ENCODE measurements at regions not wholly inside any gene's neighbourhood (a gene's known extent, or its start where the extent isn't known, plus 50 kb on each side); places are given as distances from the start of the nearest gene placed in this dataset.

DNA sequence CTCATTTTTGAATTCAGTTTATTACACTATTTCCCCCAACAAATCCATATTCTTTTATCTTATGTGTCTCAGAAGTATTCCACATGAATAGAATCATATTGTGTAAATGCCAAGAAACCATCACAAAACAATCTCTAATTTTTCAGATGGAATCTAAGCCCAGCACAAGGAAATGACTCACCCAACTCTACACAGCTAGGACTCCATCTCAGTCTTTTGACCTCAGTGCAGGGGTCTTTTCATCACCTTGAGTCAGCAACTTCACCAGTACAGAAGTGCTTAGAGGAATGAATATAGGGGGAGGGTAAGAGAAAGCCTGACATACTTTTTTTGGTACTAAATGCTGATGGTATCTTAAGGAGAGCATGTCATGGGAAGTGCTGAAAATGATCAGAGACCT, 169.3 kb upstream of the LRRN1 start:
- DNase-seq = no peak

DNA sequence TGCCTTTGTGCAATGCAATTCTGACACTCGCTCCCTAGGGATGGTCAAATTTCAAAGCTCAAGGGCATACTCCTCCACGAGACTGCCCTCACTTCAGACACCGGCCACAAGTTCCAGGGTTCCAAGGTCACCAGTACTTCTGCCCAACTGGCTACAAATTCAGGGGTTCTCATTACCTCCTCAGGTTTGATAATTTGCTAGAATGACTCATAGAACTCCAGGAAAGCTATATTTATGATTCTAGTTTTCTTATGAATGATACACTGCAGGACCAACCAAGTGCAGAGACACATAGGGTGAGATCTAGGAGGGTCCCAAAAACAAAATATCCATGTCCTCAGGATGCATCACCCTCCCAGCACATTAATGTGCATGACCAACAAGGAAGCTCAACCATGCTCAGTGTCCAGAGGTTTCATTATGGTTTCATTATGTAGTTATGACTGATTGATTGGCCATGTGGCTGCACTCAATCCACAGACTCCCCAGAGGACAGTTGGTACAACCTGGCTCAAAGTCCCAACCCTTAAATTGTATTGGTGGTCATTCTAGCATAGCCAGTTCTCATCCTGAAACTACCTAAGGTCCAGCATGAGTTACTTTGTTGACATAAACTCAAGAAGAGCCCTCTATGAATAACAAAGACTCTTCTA, 170.4 kb upstream of the LRRN1 start:
- DNase-seq = no peak

DNA sequence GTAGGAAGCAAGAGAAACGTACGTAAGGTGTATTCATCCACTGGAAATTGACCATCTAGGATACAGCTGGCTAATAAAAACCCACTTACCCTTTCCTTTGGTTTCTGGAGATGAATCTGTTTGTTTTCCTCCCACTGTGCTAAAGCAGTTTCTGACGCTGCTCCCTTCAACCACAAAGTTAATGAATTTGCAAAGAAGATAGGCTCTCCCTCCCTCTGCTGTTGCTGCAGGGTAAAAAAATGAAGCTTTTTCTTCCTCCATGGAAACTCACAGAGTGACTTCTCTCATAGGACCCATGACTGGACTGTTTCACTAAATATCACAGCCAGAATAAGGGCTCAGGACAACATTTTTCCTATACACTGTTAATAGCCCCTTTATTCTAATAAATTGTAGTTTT, 172.1 kb upstream of the LRRN1 start:
- DNase-seq = no peak

DNA sequence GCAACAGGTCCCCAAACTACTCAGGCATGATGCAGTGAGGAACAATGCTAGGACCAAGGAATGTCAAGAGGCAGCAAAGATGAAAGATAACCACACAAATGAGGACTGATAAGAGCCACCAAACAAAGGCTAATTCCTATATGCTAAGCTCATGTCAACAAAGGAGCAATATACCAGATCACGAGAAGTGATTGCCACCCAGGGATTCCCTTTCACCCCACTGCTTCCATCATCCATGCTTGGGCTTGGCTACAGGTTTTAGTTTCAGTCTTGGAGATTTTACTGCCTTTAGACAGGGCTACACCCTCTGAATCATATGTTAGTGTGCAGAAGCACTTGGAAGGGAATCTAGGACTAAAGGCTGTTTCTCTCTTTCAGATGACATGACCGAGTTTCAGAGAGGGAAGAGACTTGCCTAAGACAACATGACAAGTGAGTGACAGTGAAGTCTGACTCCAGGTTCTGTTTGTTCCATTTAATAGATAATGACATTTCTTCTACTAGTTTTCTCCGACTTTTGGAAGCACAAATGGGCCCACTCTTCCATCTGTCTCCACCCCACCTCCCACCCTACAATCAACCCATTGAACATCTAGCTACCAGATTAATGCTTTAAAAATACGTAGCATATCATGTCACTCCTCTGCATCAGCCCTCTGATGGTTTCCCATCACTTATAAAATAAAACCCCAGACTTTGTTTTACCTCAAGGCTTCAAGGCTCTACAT, 173.5 kb upstream of the LRRN1 start:
- no peak for DNase-seq

DNA sequence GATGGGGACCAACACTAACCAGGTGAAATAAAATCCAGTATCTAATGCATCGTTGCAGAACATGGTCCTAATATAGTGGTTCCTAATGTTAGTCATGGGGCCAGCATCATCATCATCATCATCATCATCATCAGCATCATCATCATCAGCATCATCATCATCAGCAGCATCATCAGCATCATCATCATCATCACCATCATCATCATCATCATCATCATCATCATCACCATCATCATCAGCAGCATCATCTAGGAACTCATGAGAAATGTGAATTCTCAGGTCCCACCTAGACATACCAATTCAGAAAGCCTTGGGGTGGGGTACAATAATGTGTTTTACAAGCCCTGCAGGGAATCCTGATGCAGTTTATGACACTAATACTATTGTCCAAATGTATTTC, 179.4 kb upstream of the LRRN1 start:
- DNase-seq = no peak

DNA sequence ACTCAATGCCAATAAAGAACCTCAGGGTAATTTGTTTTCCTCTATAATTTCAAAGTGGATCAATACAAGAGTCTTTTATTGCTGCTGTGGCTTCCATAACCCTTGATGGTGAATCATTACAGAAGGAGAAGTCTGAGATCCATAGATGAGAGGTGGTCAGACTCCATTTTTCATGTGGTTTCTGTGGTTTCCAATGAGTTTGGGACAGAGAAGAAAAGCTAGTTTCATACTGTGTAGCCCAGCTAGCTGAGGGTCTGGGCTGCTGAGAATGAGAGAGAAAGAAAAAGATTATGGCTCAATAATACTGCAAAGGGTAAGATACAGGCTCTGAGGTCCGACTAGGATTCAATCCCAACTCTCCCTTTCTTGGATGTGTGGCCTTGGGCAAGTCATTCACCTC, 180.6 kb upstream of the LRRN1 start:
- DNase-seq = no peak

DNA sequence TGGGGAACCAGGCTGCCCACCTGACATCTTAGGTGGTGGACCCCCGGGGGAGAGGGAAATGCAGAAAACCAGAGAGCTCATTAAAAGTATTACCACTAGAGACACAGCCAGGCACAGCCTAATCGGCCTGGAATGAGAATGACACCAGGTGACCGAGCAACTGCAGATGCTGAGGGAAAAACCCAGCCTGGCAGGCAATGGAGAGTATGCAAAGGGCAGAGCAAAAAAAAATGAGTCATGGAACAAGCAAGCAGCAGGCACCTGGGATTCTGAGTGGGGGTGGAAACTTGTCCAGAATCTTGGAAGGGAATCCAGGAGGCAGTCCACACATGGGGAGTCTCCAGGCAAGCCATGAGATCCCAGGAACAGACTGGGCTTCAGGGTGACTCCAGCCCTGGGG, 183.7 kb upstream of the LRRN1 start:
- no peak for DNase-seq

DNA sequence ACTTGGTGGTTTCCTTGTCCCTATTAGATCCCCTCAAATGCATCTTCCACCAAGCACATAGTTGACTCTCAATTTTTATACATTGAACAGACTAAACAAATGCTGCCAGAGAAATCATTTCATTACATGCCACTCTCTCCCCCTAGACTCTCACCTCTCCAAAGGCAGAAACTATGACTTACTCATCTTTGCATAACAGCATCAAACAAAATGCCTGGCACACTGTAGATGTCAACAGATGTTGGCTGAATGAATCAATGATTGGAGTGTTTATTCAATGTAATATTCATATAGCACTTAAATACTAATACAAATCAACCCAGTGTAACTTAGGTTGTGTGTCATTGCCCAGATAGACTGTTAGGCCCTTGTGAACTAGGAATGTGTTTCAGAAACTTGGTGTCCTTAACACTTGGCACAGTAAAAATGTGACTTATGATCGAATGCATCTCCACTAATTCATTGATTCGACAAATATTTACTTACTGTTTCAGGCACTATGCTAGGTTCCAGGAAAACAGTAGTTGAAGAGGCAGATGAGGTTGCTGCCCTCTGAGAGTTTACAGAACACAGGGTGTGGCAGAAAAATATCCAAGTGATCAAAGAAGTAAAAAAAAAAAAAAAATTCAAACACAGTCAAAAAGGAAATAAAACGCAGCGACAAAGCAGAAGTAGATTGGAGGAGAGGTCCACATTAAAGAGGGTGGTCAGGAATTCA, 188.5 kb upstream of the LRRN1 start:
- DNase-seq = no peak

DNA sequence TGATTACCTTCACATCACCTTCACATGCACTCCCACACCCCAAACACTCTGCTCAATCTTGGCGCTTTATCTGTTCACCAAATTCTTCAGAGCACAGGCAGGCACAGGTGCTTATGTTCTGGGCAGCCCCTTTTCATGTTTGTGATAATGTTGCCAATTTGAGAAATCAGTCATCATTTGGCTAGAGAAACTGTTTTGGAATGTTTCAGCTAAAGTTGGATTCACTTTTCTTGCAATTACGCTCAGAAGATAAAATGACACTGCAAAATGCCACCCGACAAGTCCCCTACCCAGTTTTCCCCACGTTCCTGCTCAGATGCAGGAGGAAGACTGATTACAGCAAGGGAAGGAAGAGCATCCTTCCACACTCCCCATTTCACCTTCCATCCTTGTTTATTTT, 192.9 kb upstream of the LRRN1 start:
- DNase-seq = no peak

DNA sequence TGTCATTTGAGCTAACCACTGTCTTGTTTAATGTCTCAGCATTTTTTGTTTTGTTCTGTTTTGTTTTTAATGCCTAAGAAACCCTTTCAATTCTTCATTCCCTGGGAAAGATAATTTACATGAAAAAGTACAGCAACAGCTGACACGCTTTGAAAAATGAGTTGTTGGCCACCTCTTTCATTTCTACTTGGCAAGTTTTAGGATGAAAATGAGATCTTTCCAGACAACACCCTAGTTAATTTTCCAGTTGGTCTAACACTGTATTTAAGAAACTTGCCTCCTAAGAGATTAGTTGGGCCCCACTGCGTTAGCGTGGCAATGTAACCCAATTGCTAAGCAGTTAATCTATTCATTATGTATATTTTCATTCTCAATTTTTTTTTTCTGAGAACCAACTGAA, 194.0 kb upstream of the LRRN1 start:
- no peak for DNase-seq

DNA sequence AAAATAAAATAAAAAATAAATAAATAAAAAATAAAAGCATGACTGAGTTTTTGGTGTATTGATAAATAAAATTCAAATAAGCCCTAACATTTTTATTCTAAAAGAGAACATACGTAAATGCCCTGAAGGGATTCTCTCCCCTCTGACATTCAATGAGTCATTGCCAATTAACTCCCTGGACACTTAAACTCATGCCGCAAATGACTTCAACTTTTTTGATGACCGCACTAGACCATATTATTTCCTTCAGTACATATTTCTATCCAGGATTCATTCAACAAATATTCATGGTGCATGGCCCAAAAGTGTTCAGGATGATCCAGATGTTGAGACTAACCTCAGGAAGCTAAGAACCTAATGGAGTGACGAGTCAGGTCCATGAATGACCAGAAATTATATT, 195.9 kb upstream of the LRRN1 start:
- no peak for DNase-seq

DNA sequence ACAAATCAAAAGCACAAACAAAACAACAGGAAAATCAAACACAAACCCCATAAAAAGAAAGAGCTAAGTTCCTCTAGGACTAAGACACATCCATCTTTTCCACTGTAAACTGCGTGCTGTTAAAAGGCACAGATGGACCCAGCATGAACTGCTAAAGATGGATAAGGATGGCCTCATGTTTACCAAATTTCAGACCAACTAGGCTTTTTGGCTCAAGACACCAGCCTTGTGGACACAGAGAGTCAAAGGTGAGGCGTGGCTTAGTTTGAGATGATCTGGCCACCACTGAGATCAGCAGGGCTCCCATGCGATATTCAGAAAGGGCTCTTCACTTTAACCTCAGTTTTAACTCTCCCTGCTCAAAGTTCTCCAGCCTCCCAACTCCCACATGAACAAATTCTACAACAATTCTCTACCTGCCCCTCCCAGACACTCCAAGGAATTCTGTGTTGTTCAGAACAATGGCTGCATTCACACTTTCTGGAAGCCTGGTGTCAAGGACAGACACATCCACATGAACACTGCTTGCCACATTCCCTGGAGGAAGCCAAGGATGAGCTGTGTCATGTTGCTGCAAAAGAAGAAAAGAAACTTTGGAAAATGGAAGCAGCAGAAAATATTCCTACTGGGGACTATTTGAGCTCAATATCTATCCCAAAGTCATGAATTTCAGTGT, 198.4 kb upstream of the LRRN1 start:
- no peak for DNase-seq

DNA sequence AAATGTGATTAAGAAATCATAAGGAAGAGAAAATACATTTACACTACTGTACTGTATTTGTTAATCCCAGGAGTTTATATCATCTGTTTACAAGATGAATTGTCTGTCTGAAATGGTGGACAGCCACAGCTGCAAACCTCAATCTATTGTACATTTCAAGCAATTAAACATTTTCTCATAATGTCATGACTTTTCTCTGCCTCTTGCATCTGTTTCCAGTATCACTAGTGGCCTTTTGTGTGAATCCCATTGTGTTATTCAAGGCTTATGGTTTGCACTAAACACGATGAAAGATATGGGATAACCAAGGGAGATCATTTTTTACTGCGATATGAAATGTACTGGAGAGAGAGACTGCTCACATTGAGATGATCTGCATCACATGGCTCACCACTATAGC, 200.2 kb upstream of the LRRN1 start:
- DNase-seq = no peak

DNA sequence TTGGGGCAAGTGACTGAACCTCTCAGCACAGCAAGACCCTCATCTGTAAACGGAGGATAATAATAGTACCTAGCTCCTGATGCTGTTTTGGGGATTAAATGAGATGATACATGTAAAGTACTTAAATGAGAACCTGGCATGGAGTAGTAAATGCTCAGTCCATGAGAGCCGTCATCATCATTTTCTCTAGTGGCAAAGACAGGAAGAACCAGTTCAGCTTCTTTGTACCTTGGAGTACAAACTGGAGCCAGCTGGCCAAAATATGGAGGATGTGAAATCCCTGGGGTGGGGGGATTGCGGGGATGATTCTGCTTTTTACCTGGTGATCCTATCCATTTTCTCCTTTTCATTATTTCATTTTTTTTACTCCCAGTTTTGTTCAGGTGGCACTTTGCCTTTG, 204.2 kb upstream of the LRRN1 start:
- no peak for DNase-seq

DNA sequence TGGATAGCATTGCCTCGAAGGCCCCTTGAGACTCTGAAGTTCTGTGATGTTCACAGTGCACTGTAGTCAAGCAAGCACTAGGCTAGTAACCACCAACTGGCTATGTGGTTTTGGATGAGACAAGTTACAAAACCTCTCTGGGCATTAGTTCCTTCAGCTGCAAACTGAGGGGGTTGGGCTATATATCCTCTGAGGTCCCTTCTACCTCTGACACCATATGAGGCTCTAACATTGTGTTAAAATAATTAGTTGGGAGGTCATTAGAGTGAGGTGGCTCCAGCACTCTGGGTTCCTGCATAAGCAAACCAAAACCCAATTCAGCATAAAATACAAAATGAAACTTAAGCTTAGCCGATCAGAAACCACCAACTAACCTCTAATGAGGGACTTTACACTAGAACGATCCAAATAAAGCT, 209.5 kb upstream of the LRRN1 start:
- DNase-seq = no peak

DNA sequence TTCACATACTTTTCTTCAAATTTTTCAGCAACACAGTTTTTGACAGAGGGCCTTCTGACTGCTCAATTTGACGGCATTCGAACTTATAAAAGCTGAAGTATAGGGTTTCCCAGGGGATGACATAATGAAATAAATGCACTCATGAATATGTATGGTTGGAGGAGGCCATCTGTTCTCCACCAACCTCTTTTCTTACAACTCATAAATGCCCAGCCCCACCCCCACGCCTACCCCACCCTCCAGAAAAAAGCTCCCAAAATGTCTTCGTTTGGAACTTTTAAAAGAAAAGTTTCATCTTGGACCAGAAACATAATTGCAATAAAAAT, 211.6 kb upstream of the LRRN1 start:
- DNase-seq = no peak

DNA sequence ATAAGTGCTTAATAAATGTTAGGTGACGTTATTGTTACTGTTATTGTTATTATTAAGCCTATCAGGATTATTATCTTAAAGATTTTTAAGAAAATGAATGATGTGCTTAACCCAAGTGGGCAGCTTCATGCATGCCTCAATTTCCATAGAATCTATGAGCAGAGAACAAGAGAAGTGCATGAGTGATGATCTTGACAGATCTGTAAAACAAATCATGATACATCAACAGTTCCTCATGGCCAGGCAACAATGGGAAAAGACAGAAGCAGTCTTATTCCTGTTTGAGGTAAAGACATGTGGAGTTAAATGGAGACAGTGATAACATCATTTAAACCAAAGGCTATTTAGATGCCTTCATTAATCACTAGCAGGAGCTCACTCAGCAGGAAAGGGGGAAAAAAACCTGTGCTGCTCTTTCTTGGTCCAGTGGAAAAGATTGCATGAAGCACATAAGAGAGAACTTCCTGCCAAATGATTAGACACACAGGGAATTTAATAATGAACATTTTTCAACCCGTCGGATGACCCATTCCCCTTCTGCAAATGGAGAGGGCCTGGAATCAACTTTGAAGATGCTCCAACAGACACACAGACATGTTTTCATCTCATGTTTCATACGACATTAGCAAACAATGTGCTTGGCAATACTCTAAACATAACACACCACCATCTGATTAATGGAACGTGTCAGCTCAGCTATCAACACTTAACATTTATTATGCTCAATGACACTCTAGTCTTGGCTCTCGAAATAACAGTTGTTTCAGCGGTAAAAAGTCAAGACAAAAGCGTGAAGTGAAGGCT, 212.2 kb upstream of the LRRN1 start:
- peak; percentile 93 for DNase-seq

DNA sequence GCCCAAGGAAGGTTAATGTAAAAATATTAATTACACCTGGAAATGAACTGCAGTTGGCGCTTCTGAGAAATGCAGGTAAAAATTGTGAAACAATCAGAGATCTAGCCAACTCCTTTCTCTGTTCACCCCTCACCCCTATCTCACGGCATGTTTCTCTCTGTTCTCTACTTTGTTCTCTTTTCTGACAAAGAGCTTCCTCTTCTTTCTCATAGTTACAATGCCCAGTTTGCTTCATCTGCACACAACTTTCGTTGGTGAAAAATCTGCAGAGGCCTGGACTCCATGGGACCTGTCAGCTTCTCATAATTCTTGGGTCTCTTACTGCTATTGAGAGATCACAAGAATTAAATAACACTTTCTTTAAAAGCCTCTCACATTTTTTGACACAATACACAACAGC, 212.9 kb upstream of the LRRN1 start:
- no peak for DNase-seq

DNA sequence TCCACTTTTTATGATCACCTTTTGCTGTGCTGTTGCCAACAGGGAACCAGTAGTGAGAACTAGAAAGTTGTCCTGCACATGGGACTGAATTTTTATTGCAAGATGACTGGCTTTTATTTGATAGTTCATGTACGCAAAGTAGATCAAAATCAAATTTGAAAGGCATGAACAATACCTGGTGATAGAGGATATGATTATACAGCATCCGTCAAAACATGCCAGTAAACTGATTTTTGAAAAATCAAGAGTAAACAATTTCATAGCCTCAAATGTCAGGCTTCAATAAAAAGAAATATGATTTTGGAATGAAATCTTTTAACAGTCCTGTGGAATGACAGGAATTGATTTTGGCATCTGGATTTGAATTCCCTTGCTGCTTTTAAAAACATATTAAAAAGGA, 219.6 kb upstream of the LRRN1 start:
- DNase-seq = no peak

DNA sequence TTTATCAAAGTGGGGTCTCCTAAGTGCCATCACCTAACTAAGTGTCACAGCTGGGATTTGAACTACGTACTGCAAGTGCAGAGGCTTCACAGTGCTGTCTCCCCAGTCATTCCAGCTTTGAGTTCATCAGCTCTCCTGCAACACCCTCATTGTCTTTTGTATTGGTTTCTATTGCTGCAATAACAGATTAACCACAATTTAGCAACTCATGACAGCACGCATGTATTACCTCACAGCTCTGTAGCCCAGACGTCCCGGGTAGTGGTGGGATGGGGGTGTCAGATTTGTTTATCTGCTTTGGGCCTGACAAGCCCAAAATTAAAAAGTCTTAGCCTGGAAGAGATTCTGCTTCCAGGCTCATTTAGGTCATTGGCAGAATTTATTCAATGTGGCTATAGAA, 220.5 kb upstream of the LRRN1 start:
- no peak for DNase-seq

DNA sequence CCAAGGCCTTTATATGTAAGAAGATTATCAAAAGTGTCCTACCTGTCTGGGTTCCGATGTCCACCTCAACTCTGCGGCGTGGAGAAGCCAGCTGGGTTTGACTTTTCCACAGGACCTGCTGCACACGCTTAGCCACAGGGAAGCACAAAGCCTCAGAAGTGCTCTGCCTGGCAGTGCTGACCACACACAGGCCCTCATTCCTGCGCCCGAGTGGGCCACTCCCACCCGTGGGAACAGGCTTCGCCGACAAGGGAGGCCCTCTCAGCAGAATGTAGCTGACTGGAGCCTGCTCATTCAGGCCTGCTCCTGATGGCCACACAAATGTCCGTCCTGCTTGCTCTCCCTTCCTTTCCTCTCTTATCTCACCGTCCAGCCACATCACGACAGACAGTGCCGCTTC, 221.4 kb upstream of the LRRN1 start:
- DNase-seq = no peak

DNA sequence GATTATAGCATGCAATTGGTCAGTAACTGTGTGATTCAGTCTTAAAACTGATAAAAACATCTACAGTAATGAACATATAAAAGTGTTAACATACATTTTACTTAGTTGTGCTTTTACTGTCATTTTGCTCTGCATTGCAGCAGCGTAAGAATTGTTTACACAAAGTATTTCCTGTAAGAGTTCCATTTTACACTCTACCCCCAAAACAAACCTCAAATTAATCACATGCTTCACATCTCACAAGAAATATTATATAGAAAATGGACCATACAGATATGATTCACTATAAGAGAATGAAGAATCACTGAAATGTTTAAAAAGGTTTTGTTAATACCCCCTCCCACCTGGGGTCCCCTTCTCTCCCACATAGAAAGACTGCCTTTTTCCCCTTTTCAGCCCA, 225.9 kb upstream of the LRRN1 start:
- DNase-seq = no peak

All from skin of body (tissue), 1 donor.